ENCODE measurements at regions not wholly inside any gene's neighbourhood (a gene's known extent, or its start where the extent isn't known, plus 50 kb on each side); places are given as distances from the start of the nearest gene placed in this dataset.

- Histone ChIP-seq H3K18ac (ENCODE audit: extremely low read depth, low read length) (no peak overlapping the region), H4K8ac (ENCODE audit: extremely low read depth, insufficient read depth, low read length) (no peak overlapping the region), H3K4me2 (ENCODE audit: insufficient read depth in 1 of 2, low read depth in 2 of 2, low read length in 2 of 2) (no peak overlapping the region), H3K27me3 (replicated peaks in 1 of 4; ENCODE audit: control insufficient read depth in 3 of 4, extremely low read depth in 1 of 4, insufficient read depth in 3 of 4, low read length in 3 of 4) (no peaks in the 10 kb centered on the region), H3K4me1 (replicated peaks in 1 of 4; ENCODE audit: control insufficient read depth in 3 of 4, insufficient read depth in 4 of 4, low read length in 3 of 4) (no peaks in the 10 kb centered on the region), H3K79me1 (ENCODE audit: low read depth, low read length) (no peaks in the 10 kb centered on the region; the same call in none of the 2 replicates), H2BK5ac (ENCODE audit: low read depth, low read length) (no peak overlapping the region), H3K4ac (replicated peaks; ENCODE audit: insufficient read length, low read depth, low read length) (no peak overlapping the region), H2AK5ac (ENCODE audit: low read depth, low read length) (no peak overlapping the region), H3K79me2 (ENCODE audit: control insufficient read depth in 1 of 2, insufficient read depth in 2 of 2, low read length in 2 of 2) (no peaks in the 10 kb centered on the region; a peak in 1 of 4 replicates), H3K36me3 (ENCODE audit: control insufficient read depth in 2 of 4, insufficient read depth in 4 of 4, low read length in 3 of 4) (no peaks in the 10 kb centered on the region; a peak in 1 of 8 replicates), H2BK120ac (replicated peaks; ENCODE audit: low read depth, low read length) (no peak overlapping the region), H2BK15ac (ENCODE audit: low read length) (no peak overlapping the region), H2AFZ (ENCODE audit: low read length) (no peak overlapping the region), H3K56ac (replicated peaks; ENCODE audit: insufficient read length, low read depth, low read length) (no peak overlapping the region), H3K23ac (ENCODE audit: insufficient read length) (no peak overlapping the region), H3K14ac (ENCODE audit: insufficient read length) (no peak overlapping the region), H4K91ac (replicated peaks; ENCODE audit: insufficient read length, low read length) (no peak overlapping the region), H4K20me1 (replicated peaks in 1 of 2; ENCODE audit: control insufficient read depth in 1 of 2, insufficient read depth in 2 of 2, low read length in 2 of 2) (peaks cover 0 to 3% of the 10 kb centered on the region in 2 experiments), H2BK12ac (ENCODE audit: low read depth, low read length) (no peak overlapping the region), H3K4me3 (ENCODE audit: extremely low read depth in 1 of 4, insufficient read depth in 2 of 4, low read depth in 3 of 4, low read length in 4 of 4) (no peak overlapping the region), H4K5ac (ENCODE audit: insufficient read length, low read depth, low read length) (no peak overlapping the region), H3K9ac (replicated peaks in 1 of 4; ENCODE audit: extremely low read depth in 1 of 4, low read depth in 3 of 4, low read length in 3 of 4) (no peak overlapping the region), H3K27ac (ENCODE audit: low read depth, low read length) (no peak overlapping the region), H2BK20ac (ENCODE audit: low read length) (no peak overlapping the region), H3K23me2 (ENCODE audit: low read depth, low read length) (peaks cover 2% of the 10 kb centered on the region; the same call in 1 of the 2 replicates), H3K9me3 (ENCODE audit: insufficient read depth in 2 of 2, low read depth in 1 of 2, low read length in 1 of 2) (peaks cover 0 to 4% of the 10 kb centered on the region in 2 experiments; a peak in 2 of 4 replicates)
- ChIA-PET CTCF (ENCODE audit: partially characterized antibody) (interaction anchor here (0.6 to 1.3 kb wide), 2 partner anchors 8 to 356 kb away, joined by 3 to 5 read pairs; no protein-coding TSS in a partner anchor), POLR2A (ENCODE audit: partially characterized antibody) (no interaction called here)
- 88% methylated on average over 3 of the region's 3 CpGs; no CpG with 5 or more reads in 1 of the 2 experiments for WGBS, 2 experiments (ENCODE audit: extremely low coverage in 1 of 2, insufficient coverage in 1 of 2, insufficient read length in 1 of 2, insufficient replicate concordance in 2 of 2, low coverage in 1 of 2, low lambda C conversion rate in 2 of 2, missing lambda C conversion rate in 1 of 2)
- DNase-seq (ENCODE audit: low read depth in 1 of 2, low spot score in 2 of 2) (no peak), FAIRE-seq (no peak)
- TF ChIP-seq HDAC6 (IDR thresholded peaks at IDR 0.05; ENCODE audit: low read depth, low read length) (no peak), CBX8 (IDR thresholded peaks at IDR 0.05; ENCODE audit: borderline replicate concordance, low read depth, low read length) (no peak), CEBPB (IDR thresholded peaks at IDR 0.05; ENCODE audit: low read depth, low read length) (no peak), RFX5 (IDR thresholded peaks at IDR 0.05; ENCODE audit: borderline replicate concordance, low read depth, low read length) (no peak), CHD1 (IDR thresholded peaks at IDR 0.05; ENCODE audit: low read depth, low read length) (no peak), TBP (IDR thresholded peaks at IDR 0.05; ENCODE audit: low read depth, low read length) (no peak), CBX5 (IDR thresholded peaks at IDR 0.05; ENCODE audit: low read depth, low read length) (no peak), GTF2F1 (IDR thresholded peaks at IDR 0.05; ENCODE audit: borderline replicate concordance, low read depth, low read length) (no peak)
These were observed 308.4 kb downstream of the SKIDA1 start for GRCh38 chr10:21217107-21217506.
